OCI-M2 (cell line): ENCODE measurements at regions not wholly inside any gene's neighbourhood (a gene's known extent, or its start where the extent isn't known, plus 50 kb on each side); places are given as distances from the start of the nearest gene placed in this dataset.

Source experiments
- DNase-seq: peaks from one replicate; lab custom pipeline; 2025; ENCODE audit not compliant: unreplicated experiment; lab: John Stamatoyannopoulos, UW

DNA sequence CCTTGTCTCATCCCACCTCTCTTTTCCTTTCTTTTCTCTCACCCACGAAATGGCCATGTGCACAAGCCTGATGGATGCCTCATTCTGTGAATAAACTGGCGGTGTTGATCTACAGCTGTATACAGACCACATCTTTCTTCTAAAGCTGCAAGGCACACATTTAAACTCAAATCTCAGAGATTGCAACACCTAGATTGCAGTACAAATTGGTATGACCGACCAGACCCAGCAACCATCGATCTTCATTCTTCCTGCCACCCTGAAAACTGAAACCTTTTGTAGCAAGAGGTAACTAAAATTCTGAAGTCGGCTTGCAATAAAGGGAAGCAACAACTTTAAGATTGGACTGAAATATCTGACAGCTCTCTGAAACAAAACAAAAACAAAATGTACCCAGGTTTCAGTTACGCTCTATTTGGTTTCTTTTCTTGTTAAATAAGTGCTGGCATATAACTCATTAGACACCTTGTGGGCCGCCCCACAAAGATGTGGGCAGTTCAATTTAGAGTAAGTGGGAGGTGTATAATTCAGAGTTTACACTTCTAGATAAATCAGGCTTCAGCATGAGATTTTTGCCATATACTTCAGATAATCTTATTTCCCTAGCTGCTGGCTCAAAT lies 390.0 kb upstream of the NOVA1 start:
- no peak for DNase-seq

DNA sequence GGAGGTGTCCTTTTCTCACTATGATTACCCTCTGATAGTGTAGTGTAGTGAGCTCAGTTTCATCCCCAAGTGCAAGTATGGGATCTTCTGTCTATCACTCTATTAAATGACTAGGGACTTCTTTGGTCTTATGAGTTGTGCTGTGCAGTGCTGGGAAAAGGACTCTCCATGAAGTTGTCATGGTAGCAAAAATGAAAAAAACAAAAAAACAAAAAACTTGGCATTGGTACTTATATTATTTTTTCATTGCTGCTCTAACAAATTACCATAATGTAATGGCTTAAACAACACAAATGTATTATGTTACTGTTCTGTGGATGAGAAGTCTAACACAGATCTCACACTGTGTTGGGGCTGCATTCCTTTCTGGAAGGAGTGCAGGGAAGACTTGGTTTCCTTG lies 393.1 kb upstream of the NOVA1 start:
- no peak for DNase-seq

DNA sequence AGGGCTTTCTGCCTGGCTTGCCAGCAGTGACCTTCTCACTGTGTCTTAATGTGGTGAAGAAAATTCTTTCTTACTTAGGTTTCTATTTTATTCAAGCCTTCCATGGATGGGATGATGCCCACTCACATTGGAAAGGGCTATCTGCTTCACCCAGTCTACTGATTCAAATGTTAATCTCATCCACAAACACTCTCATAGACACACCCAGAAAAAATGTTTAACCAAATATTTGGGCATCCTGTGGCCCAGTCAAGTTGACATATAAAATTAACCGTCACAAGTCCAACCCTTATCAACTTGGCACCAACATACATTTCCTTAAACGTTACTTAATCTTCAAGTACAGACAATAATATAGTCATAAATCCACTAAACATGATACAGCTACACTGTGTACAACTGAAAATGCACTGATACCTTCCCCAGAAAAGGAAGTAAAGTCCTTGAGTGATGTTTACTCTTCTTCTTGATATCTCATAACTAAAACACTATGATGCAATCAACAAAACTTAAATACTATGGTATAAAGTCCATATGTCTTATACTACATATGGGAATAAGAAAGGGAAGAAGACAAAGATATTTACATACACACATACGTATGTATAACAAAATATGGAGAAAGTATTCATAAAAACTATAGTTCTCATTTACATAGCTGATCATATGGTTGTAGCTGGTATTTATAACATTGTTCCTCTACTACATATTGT lies 394.7 kb upstream of the NOVA1 start:
- no peak for DNase-seq

DNA sequence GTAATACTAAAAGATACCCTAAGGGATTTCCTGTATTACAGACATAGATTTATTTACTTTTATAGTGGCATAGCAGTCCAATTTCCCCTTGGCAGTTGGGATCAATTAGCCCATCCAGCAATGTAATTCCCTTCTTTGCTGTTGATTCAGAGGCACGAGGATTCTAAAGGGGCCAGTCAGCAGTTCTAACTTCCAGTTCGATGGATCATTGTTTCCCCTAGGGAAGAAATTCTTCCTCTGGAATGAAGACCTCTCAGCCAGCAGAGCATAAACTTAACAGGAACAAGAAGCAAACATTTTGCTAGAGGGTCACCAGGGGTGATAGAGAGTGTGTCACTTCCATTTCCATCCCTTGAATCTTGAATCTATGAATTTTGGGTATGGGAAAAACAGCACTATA lies 395.7 kb upstream of the NOVA1 start:
- DNase-seq, result no peak

DNA sequence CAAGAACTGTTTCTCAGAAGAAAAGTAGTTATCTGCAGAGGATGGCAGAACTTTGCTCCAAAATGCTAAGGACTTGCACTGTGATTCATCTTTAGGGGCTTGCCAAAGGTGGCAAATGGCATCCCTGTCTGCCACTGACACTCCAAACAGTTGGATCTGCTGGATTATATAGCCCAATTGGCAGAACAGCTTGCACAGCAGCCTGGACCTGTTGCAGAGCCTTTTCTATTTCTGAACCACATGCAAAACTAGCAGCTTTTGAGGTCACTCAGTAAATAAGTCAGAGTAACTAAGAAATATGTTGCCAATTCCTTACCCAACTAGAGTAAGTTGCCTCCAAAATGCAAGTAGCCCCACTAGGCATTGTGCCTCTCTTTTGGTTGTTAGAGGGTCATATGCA lies 397.5 kb upstream of the NOVA1 start:
- DNase-seq, result no peak

DNA sequence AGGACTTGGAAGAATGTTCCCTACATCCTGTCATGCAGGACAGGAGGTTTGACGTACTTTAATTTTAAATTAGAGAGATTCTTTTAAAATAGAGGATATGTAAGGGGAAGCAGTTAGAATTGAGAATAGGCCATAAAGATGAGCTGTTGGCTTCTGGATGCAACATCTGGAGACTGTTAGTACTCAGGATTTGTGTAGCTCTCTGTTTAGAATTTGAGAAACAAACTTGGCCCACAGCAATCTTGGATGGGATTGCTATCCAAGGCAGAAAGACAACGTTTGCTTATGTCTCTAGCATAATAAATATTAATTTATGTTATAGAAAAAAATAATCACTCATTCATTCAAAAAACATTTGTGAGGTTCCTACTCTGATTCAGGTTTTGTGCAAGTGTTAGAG lies 398.4 kb upstream of the NOVA1 start:
- DNase-seq, result no peak

DNA sequence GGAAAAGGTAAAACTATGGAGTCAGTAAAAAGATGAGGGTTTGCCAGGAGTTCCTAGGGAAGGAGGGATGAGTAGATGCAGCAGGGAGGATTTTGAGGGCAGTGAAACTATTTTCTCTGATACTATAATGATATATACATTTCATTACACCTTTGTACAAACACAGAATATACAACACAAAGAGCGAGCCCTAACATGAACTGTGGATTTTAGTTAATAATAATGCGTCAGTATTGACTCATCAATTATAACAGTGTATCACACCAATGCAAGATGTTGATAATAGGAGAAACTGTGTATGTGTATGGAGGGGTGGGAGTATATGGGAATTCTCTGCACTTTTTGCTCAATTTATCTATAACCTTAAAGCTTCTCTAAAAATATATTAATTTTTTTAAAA lies 404.3 kb upstream of the NOVA1 start:
- no peak for DNase-seq

DNA sequence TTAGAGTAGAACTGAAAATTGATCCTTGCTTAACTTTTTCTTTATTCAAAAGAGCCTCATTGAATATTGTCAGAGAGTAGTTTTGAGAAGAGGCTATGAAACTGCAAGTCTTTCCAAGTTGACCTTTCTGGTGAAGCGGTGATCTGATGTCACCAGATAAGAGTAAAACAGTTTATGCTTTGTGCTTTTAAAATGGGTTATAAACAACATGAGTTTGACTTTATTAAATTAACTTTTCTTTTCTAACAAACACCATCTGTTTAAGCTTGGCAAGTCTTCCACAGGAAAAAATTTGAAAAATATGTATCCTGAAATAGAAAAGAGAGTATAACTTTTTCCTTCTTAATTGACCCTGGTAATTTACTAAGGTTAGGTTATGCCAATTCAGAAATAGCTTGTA lies 408.7 kb upstream of the NOVA1 start:
- no peak for DNase-seq

DNA sequence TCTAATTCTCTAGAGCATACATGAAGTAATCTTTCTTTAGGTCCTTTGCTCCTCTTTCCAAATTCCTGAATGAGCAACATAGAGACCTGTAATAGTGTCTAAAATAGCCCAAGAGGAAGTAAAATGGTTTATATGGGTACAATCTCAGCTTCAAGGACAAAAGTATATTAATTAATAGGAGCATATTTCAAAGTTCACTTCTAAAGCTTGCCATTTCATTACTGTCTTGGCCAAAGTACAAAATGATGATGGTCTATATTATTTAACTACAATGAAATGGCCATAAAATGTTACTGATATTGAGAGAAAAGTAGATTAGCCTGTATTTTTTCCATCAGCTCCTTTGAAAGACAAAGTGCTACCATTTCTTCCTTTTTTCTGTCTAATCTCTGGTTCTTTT lies 410.4 kb upstream of the NOVA1 start:
- no peak for DNase-seq

DNA sequence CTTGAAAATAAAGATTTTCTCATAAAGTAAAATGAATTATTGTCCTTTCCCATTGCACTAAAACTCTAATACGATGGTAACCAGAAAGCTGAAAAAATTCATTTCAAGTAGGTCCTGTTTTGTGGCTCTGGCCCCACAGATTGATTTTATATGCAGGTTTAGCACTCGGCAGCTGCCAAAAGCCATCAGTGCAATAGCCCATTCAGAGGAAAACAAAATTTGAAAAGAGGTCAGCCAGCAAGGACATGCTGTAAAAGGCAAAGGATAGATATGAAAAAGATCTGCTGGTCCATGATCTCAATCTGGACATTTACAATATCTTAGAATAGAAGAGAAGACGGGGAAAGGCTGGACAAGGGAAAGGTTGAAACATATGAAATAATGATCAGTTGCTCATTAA lies 414.8 kb upstream of the NOVA1 start:
- no peak for DNase-seq

DNA sequence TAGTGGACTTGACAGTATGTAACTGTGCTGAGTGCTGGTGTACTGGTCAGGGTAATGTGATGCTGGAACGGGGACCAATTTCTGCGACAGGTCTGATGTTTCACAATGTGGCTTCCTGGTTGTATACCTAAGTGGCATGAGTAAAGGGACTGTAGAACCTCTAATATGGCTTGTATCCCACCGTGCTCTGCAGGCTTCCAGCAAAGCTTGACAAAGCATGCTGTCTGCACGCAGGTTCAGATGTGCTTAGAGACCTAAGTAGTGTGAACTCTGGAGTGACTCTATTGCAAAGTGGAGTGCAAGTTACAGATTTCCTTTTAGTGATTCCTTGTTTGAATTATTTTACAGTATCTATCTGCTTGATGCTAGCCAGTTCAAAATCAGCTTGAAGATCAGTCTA lies 415.8 kb upstream of the NOVA1 start:
- no peak for DNase-seq

DNA sequence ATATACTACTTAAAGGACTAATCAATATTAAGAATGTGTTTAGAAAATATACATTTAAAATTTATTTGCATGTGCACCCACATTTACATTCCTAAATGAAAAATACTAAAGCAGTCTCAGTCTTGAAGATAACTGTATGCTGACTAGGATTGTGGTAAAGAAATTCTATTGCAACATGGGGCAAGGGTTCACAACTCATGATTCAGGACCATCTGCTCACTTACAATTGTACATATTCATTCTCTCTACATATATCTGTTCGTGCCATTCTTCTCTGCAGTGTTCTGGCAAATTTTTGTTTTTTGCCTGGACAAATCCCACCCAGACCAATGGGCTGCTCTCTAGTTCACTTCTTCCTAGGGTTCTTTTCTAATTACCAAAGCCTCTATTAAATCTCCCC lies 417.2 kb upstream of the NOVA1 start:
- no peak for DNase-seq

DNA sequence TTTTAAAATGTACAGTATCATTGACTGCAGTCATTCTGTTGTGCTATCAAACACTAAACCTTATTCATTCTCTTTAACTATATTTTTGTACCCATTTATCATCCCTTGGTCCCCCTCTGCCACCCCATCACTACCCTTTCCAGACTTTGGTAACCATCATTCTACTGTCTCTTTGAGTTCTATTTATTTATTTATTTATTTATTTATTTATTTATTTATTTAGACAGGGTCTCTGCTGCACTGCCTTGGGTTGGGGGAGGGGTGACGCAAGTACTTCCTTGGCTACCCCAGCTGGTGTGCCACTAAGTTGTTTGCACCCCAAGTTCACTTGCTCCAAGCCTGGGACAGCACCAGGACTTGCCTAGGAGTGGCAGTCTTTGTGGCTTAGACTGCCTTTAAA lies 427.8 kb upstream of the NOVA1 start:
- DNase-seq, result no peak

DNA sequence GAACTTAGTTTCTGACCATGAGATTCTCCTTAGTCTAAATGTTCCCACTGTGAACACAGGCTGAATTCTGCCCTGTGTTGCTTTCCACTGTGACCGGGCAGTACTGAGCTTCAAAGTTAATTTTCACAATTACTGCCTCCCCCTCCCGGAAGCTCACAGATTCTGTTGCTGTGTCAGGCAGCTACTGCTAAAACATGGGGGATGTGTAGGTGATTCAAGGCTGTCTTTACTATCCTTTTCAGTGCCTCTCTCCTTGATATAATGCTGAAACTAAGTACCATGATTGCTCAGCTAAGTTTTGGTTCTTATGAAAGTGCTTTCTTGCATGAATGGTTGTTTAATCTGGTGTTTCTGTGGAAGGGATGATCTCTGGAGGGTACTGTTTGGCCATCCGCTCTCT lies 428.3 kb upstream of the NOVA1 start:
- no peak for DNase-seq

DNA sequence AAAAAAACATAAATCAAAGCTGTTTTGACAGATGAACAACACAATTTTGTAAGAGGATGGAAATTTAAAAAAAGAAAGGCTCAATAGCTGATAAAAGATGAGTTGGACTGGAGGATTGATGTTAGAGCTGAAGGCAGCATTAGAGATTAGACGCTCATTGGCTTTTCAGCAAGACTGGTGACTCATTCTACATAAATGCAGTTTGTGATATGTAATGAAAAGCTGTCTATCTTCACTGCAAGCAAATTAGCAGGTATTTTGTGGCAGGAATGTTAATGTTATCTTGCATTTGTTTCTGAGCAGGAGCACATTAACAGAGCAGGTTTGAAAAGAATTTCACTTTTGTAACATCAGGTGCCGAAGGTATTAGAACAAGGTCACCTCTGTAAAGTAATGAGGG lies 442.7 kb upstream of the NOVA1 start:
- no peak for DNase-seq

DNA sequence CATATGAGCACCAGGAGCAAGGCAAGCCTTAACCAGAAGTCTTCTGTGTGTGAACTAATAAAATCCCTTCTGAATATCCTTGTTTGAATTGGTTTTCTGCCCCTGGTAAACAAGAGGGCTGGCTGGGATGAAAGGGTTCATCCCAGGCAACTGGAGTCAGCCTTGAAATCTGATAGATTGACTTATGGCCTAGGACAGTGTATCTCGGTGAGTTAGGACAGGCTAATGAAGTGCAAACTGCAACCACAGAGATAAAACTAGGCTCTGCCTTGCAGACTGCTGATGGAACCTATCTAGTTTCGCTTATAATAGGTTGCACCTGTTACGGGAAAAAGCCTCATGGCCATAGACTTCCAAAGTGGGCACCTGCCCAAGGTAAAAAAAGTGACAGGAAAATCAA lies 451.9 kb upstream of the NOVA1 start:
- DNase-seq, result no peak

DNA sequence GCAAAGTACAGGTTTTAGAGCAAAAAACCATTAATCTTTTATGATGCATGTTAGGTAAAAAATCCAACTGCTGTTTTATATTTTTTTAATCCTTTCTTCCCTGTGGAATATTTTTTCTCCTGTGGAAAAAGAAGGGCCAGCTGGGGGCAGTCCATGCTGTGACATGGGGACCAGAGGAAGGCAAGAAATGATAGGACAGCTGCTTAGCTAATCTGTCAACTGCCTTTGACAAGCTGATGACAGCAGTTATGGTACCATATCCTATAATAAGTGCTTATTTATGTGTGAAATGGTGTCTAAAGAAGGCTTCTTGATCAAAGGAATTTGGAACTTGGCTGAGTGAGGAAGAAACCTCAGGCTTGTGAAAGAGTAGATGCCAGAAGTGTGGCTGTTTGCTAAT lies 452.4 kb upstream of the NOVA1 start:
- no peak for DNase-seq

DNA sequence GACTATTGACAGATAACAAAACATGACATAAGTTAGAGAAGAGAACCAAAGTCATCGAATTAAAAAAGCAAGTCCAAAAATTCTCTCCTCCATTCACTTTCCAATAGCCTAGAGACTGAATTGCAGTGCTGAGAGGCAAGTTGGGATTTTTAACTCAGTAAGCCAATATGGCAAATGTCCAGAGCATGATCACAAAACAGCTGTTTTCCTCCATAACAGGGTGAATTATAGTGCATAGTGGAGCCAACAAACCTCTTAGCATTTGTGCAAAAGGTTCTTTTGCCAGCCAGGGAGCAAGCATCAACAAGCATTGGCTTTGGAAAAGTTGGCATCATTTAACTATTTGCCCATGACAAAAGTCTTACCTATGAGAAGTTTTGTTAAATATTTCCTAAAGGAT lies 458.8 kb upstream of the NOVA1 start:
- no peak for DNase-seq

DNA sequence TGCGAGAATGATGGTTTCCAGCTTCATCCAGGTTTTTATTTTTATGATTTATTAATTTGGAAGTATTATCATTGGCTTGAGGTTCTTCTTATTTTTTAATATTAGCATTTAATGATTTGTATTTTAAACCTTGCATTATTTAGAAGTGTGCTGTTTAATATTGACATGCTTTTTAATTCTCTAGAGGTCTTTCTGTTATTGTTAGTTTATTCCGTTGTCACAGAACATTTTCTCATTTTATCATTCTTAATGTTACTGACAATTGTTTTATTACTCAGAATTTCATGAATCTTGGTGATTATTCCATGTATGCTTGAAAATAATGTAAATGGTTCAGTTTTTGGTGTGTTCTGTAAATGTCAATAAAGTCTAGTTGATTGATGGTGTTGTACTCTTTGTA lies 463.5 kb upstream of the NOVA1 start:
- no peak for DNase-seq

DNA sequence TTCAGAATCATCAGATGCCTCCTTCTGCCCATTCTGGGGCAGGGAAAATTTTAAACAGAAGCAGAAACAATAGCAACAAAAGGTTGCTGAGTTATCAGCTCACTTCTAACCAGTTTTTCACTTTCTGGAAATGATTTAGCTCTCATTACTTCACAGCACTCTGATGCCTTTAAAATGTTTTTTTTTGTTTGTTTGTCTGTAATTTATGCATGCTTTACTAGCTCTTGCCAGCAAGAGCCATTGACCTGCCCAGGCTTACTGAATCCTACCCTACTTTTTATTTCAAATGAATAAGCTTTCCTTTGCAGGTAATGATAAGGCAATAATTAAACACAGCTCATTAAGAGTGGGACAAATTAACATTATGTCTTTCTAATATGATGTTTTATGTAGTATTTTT lies 466.1 kb upstream of the NOVA1 start:
- DNase-seq, result no peak

DNA sequence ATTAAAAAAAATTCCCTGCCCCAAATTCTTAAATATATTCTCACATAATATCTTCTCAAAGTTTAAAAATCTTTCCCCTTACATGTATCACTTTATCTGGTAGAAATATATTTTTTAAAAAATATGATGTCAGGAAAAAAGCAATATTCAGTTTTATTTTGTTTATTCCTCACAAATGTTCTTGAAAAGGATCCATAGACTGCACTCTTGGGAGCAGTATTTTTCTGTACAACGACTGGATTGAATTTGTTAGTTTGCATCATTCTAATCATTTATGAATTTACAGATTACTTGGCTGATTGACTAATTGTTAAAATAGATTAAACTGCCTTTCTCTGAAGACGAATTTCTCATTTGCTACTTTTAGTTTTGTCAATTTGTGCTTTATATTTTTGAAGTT lies 468.1 kb upstream of the NOVA1 start:
- DNase-seq, result no peak

DNA sequence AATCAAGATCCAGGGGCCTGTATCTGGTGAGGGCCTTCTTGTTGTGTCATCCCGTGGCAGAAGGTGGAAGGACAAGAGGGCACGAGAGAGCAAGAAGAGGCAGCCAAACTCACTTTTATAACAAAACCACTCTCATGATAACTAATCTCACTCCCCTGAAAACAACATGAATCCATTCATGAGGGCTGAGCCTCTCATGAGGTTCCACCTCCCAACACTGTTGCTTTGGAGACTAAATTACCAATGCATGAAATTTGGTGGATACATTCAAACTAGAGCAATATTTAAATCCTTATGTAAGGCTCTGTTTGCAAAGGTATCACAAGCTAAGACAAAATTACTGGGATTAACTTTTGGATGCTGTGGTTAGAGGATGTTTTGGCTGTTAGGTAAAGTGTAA lies 470.1 kb upstream of the NOVA1 start:
- DNase-seq, result no peak

DNA sequence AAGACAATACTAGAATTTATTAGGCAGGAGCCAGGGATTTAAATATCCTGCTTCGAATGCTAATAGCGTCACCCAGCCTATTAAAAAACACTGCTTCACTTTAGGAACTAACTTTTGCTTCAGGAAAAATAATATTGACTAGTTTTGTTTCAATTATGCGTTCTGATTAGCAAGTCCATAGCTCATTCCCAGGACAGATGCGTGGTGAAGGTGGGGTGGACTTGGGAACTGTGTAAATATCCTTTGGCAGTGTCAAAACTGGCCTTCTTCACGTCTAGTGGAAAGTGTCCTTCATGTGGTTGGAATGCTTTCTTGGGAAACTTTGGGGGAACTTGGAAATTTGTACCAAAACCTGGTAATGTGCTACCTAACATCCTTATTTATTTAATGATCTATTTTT lies 474.8 kb upstream of the NOVA1 start:
- DNase-seq, result no peak
